AG10803 (cell line): ENCODE measurements at regions not wholly inside any gene's neighbourhood (a gene's known extent, or its start where the extent isn't known, plus 50 kb on each side); places are given as distances from the start of the nearest gene placed in this dataset.

Experiments
- DNase-seq: peaks from one replicate; pipeline ENCODE4 v3.0.0; 2010; ENCODE audit warnings: low read depth
- H3K4me3 ChIP-seq: 2 replicates; pipeline ENCODE4 v1.5.1; 2011; ENCODE audit warnings: mild to moderate bottlenecking, low read length, control low read depth
- CTCF ChIP-seq: conservative IDR thresholded peaks from 2 replicates; pipeline ENCODE4 v1.5.1; 2011; ENCODE audit warnings: mild to moderate bottlenecking, low read length, control low read depth, inconsistent platforms

DNA sequence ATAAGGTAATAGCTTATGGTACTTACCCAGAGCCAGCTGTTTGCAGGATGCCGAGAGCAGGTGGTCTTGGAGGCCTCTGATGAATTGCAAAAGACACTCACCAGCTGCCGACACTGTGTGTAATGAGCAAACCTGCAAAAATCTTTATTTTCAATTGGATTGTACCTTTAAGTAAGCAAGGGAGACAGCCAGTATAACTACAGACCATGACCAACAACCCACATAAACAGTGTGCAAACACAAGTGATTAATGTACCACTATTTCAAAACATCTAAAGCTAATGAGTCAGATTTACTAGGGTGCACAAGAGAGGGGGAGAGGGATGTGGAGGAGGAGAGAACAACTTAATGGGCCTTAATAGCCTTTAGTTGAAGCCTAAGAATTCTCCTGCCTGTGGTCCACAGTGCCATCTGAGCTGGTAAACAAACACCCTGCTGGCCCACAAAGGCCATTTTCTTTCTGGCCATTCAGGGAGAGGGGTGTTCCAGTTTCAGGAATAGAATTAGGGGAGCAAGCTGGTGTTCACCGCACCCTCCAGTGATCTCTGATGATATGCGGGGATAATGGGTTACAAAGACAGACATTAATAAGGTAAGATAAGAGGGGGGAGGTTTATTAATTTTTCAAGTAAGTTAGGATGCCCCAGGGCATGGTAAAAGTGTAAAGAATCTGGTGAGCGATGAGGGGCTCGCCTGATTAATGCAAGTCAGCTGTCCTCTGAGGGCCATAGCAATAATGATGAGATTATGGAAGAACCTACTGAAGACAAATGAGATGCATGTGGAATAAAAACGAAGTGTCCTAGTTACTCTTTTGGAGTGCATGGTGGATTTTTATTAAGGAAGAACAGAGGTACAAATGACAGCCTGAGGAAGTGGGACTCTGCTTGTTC lies 196.4 kb downstream of the HRH4 start:
- no peak for TF ChIP-seq CTCF
- H3K4me3 ChIP-seq = no peak overlapping the region
- DNase-seq = peak; percentile 18

GRCh38 chr18:24657444-24657842 lies 197.0 kb downstream of the HRH4 start:
- no peak for TF ChIP-seq CTCF
- H3K4me3 ChIP-seq = no peak overlapping the region
- no peak for DNase-seq

- no peak for TF ChIP-seq CTCF
- DNase-seq = no peak
Observed at GRCh38 chr18:24658302-24658701, 197.9 kb downstream of the HRH4 start.

DNA sequence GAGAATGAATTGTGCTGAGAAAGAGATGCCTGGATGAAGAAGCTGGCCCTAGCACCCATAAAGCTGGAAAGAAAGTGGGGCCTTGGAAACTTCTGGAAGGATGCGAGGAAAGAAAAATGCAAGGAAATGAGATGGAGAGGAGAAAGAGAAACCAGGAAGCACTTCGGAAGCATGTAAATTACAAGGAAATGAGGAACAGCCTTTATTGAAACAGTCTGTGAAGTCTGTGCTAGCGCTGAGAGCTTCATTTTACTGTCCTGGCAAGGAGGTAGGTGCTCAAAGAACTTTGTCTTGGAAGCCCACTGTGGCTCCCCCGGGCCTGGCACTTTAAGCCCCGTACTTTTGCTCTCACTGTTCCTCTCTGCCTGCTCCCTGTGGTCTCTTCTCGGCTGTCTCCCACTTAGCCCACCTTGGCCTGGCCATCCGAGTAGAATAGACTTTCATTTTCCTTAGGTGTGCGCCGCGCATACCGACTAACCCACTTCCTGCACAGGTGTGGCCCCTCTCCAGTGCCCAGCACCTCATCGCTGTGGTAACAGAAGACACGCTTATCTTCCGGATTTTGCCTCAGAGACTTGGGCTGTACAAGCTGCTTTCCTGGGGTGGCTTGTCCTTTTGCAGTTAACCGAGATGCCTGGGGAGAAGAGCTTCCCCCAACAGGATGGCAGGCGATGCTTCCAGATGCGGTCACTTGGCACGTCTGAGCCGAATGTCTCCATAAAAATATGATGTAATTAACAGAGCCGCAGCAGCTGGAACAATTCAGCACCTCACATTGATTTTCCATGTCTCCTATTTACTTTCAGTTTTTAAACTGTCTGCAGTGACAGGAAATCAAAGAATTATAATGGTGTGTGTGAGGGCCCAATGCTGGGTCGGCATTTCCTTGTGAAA lies 199.6 kb downstream of the HRH4 start:
- DNase-seq = peak; percentile 49
- peak overlapping the region; percentile 53 for H3K4me3 ChIP-seq
- TF ChIP-seq CTCF = no peak

More at GRCh38 chr18:24658302-24658701, 197.9 kb downstream of the HRH4 start:
- H3K4me3 ChIP-seq = no peak overlapping the region

DNA sequence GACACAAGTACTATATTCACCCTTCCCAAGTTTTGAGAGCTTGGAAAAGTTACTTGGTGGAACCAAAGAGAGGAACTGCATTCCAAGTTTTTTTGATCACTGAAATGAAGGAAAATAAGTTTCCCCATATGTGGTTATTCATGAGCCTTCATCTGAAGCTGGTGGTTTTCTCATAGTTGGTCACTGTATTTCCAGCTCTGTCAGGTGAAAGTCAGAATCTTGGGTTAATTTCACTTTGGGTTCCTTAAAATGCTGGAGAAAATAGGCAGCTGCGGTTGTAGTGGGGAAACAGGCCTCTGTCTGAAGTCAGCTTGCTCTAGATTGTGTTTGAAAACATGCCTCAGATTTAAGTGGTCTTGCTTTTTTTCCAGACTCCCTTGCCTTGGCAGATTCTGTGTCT lies 200.5 kb downstream of the HRH4 start:
- H3K4me3 ChIP-seq = no peak overlapping the region
- no peak for TF ChIP-seq CTCF
- DNase-seq = no peak

- TF ChIP-seq CTCF = no peak
- H3K4me3 ChIP-seq = no peak overlapping the region
- no peak for DNase-seq
Observed at GRCh38 chr18:24662412-24662821, 202.0 kb downstream of the HRH4 start.

DNA sequence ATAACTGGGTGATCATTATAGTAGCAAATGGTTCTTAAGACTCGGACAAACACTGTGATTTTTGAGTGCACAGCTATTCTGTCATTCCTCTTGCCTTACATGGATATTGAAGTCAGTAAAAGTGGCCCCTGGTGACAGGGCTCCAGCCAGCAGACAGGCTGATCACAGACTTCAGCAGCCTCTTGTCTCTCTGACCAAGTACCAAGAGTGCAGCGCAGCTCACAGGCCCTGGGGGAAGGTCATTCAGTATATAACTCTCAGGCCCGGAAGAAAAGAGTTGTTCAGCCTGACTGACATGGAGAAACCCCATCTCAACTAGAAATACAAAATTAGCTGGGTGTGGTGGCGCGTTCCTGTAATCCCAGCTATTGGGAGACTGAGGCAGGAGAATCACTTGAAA lies 202.6 kb downstream of the HRH4 start:
- DNase-seq = no peak
- no peak overlapping the region for H3K4me3 ChIP-seq
- TF ChIP-seq CTCF = no peak
